Hepatocyte (in vitro differentiated cells): ENCODE measurements at regions not wholly inside any gene's neighbourhood (a gene's known extent, or its start where the extent isn't known, plus 50 kb on each side); places are given as distances from the start of the nearest gene placed in this dataset.

Source experiments
- DNase-seq: peaks from one replicate; pipeline ENCODE4 v3.0.0-alpha.2; 2016; ENCODE audit warnings: low spot score
- H2AFZ ChIP-seq: fragments of 200-600 bp; sonication (generic); 2 replicates; pipeline ENCODE4 v1.6.0; 2016; ENCODE audit warnings: antibody characterized with exemption, mild to moderate bottlenecking
- H3K27ac ChIP-seq: fragments of 200-600 bp; sonication (generic); 2 replicates; pipeline ENCODE4 v1.5.1; 2016; ENCODE audit warnings: mild to moderate bottlenecking
- H3K27me3 ChIP-seq: fragments of 200-600 bp; sonication (generic); 2 replicates; pipeline ENCODE4 v1.6.1; 2016
- H3K36me3 ChIP-seq: fragments of 200-600 bp; sonication (generic); replicated peaks from 2 replicates; pipeline ENCODE4 v1.5.1; 2016; ENCODE audit warnings: low read depth; ENCODE audit not compliant: insufficient read depth
- H3K4me1 ChIP-seq: fragments of 200-600 bp; sonication (generic); 2 replicates; pipeline ENCODE4 v1.5.1; 2016; ENCODE audit warnings: mild to moderate bottlenecking, moderate library complexity; ENCODE audit not compliant: insufficient read depth
- H3K4me2 ChIP-seq: fragments of 200-600 bp; sonication (generic); 2 replicates; pipeline ENCODE4 v1.6.0; 2016
- H3K4me3 ChIP-seq: fragments of 200-600 bp; sonication (generic); 2 replicates; pipeline ENCODE4 v1.5.1; 2016; ENCODE audit warnings: mild to moderate bottlenecking
- H3K79me2 ChIP-seq: fragments of 200-600 bp; sonication (generic); 2 replicates; pipeline ENCODE4 v1.6.0; 2017; ENCODE audit warnings: mild to moderate bottlenecking
- H3K9me2 ChIP-seq: fragments of 200-600 bp; sonication (generic); replicated peaks from 2 replicates; pipeline ENCODE4 v1.6.0; 2017; ENCODE audit warnings: mild to moderate bottlenecking; ENCODE audit not compliant: insufficient read depth
- H3K9me3 ChIP-seq: fragments of 200-600 bp; sonication (generic); 2 replicates; pipeline ENCODE4 v1.5.1; 2016; ENCODE audit warnings: low read depth, mild to moderate bottlenecking
- H4K20me1 ChIP-seq: fragments of 200-600 bp; sonication (generic); 2 replicates; pipeline ENCODE4 v1.6.0; 2016; ENCODE audit warnings: mild to moderate bottlenecking; ENCODE audit not compliant: insufficient read depth, poor library complexity, severe bottlenecking
- EZH2 ChIP-seq: fragments of 200-600 bp; sonication (generic); IDR thresholded peaks from 2 replicates; pipeline ENCODE4 v1.6.1; 2016; ENCODE audit warnings: antibody characterized with exemption, mild to moderate bottlenecking, borderline replicate concordance
- EZH2phosphoT487 ChIP-seq: fragments of 200-600 bp; sonication (generic); IDR thresholded peaks from one replicate; pipeline ENCODE4 v1.6.1; 2018; ENCODE audit warnings: antibody characterized with exemption, mild to moderate bottlenecking, low read depth, moderate library complexity; ENCODE audit not compliant: unreplicated experiment, severe bottlenecking
- WGBS: methylation state at CpG from one replicate; pipeline ENCODE4 v1.1.6; 2016; ENCODE audit warnings: low lambda C conversion rate; ENCODE audit errors: missing lambda C conversion rate; 5-methylcytosine and 5-hydroxymethylcytosine counted together
- TF ChIP-seq, protein P1 (sequence below): fragments of 200-600 bp; sonication (generic); IDR thresholded peaks from 2 replicates; pipeline ENCODE4 v1.5.1; 2016; ENCODE audit warnings: antibody characterized with exemption, mild to moderate bottlenecking; ENCODE audit not compliant: poor library complexity

DNA sequence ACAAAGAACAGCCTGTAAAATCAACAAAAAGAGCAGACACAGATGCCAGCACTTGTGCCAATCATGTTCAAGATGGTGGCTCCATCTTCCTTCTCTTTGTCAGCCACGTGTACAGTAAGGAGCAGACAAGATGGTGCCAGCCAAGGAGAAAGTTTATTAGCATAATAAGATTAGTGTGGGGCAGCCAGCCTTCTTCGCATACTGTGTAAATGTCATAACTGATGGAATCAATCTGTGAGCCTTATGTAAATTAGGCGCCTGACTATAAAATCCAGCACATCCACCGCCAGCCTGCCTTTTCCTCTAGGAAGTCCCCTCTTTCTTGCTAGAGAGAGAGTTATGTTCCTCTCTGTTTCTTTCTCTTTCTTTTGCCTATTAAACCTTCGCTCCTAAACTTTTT lies 99.7 kb upstream of the RALGAPA2 start:
- Histone ChIP-seq H3K9me2 (no peaks in the 10 kb centered on the region), H3K4me1 (no peaks in the 10 kb centered on the region), H4K20me1 (no peaks in the 10 kb centered on the region), H3K27me3 (no peaks in the 10 kb centered on the region), H3K27ac (no peak overlapping the region), H3K36me3 (no peaks in the 10 kb centered on the region), H3K79me2 (no peaks in the 10 kb centered on the region), H2AFZ (no peak overlapping the region), H3K4me3 (no peak overlapping the region), H3K9me3 (no peaks in the 10 kb centered on the region), H3K4me2 (no peak overlapping the region)
- DNase-seq: no peak
- TF ChIP-seq, protein P1, sequence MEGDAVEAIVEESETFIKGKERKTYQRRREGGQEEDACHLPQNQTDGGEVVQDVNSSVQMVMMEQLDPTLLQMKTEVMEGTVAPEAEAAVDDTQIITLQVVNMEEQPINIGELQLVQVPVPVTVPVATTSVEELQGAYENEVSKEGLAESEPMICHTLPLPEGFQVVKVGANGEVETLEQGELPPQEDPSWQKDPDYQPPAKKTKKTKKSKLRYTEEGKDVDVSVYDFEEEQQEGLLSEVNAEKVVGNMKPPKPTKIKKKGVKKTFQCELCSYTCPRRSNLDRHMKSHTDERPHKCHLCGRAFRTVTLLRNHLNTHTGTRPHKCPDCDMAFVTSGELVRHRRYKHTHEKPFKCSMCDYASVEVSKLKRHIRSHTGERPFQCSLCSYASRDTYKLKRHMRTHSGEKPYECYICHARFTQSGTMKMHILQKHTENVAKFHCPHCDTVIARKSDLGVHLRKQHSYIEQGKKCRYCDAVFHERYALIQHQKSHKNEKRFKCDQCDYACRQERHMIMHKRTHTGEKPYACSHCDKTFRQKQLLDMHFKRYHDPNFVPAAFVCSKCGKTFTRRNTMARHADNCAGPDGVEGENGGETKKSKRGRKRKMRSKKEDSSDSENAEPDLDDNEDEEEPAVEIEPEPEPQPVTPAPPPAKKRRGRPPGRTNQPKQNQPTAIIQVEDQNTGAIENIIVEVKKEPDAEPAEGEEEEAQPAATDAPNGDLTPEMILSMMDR: no peak
- TF ChIP-seq EZH2phosphoT487: no peak
- no peak for TF ChIP-seq EZH2
- 65% methylated on average over 5 of the region's 5 CpGs for WGBS

DNA sequence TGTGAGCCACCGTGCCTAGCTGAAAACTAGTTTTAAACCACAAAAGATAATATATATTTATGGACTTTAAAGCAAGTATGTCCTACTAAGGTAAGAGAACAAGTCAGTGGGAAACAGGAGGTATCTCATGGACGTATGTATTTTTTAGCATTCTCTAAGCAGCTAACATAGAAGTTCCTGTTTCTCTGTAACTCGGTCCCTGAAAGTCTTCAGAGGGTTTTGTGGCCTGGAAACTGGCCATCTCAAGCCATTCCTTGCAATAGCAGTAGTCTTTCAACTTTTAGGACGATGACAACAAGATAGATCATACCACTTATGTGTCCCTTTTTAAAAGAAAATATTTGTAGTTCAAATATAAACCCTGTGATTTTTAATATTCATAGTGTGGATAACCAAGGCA lies 95.6 kb upstream of the RALGAPA2 start:
- 84% methylated on average over 4 of the region's 4 CpGs for WGBS
- Histone ChIP-seq H3K27me3 (no peaks in the 10 kb centered on the region), H3K9me3 (no peaks in the 10 kb centered on the region), H3K9me2 (no peaks in the 10 kb centered on the region), H2AFZ (no peak overlapping the region), H3K27ac (no peak overlapping the region), H3K4me1 (no peaks in the 10 kb centered on the region), H3K36me3 (no peaks in the 10 kb centered on the region), H3K4me3 (no peak overlapping the region), H3K79me2 (no peaks in the 10 kb centered on the region), H4K20me1 (no peaks in the 10 kb centered on the region), H3K4me2 (no peak overlapping the region)
- TF ChIP-seq, protein P1: no peak
- TF ChIP-seq EZH2phosphoT487: no peak
- TF ChIP-seq EZH2: no peak
- no peak for DNase-seq

DNA sequence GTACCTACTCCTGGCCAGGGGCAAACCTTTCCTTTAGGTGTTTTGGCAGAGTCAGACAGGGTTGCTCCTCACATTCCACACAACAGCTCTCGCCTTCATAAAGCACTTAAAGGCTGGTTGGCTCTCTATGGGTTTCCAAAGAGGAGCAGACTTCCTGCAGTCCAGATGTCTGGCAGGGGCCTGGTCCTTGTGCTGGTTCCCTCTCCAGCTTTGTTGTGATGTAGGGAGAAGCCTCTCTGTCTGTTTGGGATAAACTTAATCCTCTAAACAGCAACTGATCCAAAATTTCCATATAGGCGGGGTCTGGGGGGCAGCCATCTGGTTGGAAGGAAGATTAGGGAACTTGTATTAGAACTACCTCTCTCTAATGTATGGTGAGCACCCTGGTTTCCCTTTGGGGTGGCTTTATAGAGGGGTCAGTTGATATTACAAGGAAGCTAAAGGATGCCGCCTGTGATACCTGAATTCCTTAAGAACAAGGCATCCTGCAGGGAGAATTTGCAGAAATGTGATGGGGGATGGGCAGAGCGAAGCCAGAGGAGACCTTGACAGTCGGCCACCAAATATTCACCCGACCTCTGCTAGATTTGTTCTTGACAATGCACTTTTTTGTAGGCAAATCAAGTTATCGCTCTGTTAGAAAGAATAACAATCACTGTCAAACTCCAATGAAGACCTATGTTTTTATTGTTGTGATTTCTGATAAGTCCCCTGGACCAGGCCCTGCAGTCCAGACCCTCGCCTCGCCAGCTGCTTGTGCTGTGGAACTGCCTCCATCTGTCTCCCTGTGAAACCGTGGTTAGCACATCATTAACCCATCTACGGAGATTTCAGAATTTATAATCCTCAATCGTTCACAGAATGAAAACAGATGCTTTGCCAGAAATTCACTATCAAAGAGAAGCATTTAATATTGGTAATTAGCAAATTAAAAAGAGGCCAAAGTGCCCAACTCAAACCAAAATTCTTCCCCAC lies 94.0 kb upstream of the RALGAPA2 start:
- Histone ChIP-seq H2AFZ (no peak overlapping the region), H3K9me3 (no peaks in the 10 kb centered on the region), H4K20me1 (no peaks in the 10 kb centered on the region), H3K36me3 (no peaks in the 10 kb centered on the region), H3K4me3 (no peak overlapping the region), H3K27ac (no peak overlapping the region), H3K4me2 (no peak overlapping the region), H3K27me3 (no peaks in the 10 kb centered on the region), H3K9me2 (no peaks in the 10 kb centered on the region), H3K4me1 (no peaks in the 10 kb centered on the region), H3K79me2 (no peaks in the 10 kb centered on the region)
- 62% methylated on average over 12 of the region's 12 CpGs for WGBS
- TF ChIP-seq, protein P1: no peak
- TF ChIP-seq EZH2phosphoT487 (no peak), EZH2 (no peak)
- DNase-seq: no peak
